ENCODE measurements at regions not wholly inside any gene's neighbourhood (a gene's known extent, or its start where the extent isn't known, plus 50 kb on each side); places are given as distances from the start of the nearest gene placed in this dataset.

GRCh38 chr12:29899212-29899931 lies 115.6 kb upstream of the TMTC1 start:
- TF ChIP-seq EZH2 (IDR thresholded peaks at IDR 0.05; ENCODE audit: borderline replicate concordance, insufficient read depth, low read depth, low read length, poor library complexity, severe bottlenecking): no peak
- TF ChIP-seq CTCF (IDR thresholded peaks at IDR 0.05): no peak
